ENCODE measurements at regions not wholly inside any gene's neighbourhood (a gene's known extent, or its start where the extent isn't known, plus 50 kb on each side); places are given as distances from the start of the nearest gene placed in this dataset.

GRCh38 chr3:87425056-87425455 is 148.7 kb upstream of the POU1F1 start:
- Histone ChIP-seq H4K20me1 (replicated peaks; ENCODE audit: control insufficient read depth, insufficient read depth, low read length) (no peaks in the 10 kb centered on the region), H3K9me1 (ENCODE audit: control insufficient read depth, insufficient read depth, low read length) (no peaks in the 10 kb centered on the region), H3K27me3 (ENCODE audit: control insufficient read depth in 2 of 2, insufficient read depth in 2 of 2, low read length in 2 of 2) (no peaks in the 10 kb centered on the region), H3K36me3 (ENCODE audit: control insufficient read depth, insufficient read depth, low read length) (no peaks in the 10 kb centered on the region), H3K79me2 (ENCODE audit: control insufficient read depth, insufficient read depth, low read length) (no peaks in the 10 kb centered on the region), H3K9me3 (replicated peaks; ENCODE audit: control insufficient read depth, insufficient read depth, low read depth, low read length) (no peaks in the 10 kb centered on the region), H3K4me3 (no peak overlapping the region), H3K9ac (ENCODE audit: insufficient read depth in 1 of 2, low read depth in 2 of 2, low read length in 2 of 2) (no peak overlapping the region), H3K27ac (ENCODE audit: extremely low read depth, low read depth, low read length) (no peak overlapping the region), H2AFZ (ENCODE audit: low read depth, low read length) (no peak overlapping the region), H3K4me1 (replicated peaks in 1 of 2; ENCODE audit: control insufficient read depth in 2 of 2, insufficient read depth in 2 of 2, low read length in 2 of 2) (no peaks in the 10 kb centered on the region), H3K4me2 (ENCODE audit: insufficient read depth, low read length) (no peak overlapping the region)
- FAIRE-seq: no peak
- in situ Hi-C loops (cut with MboI) (no loop called here), intact Hi-C loops (cut with micrococcal nuclease) (no loop called here)
- CTCF ChIA-PET (ENCODE audit: low intra/inter-chr PET ratio): no interaction called here
- no peak for ATAC-seq
- 0% methylated on average over 3 of the region's 3 CpGs for WGBS (ENCODE audit: insufficient coverage, low coverage, missing lambda C conversion rate)
- POLR2A ChIA-PET: no interaction called here
- no TSS peak for BruUV-seq (replicated peaks)
- DNase-seq (ENCODE audit: extremely low read depth in 1 of 4, low spot score in 3 of 4): no peak
- TF ChIP-seq RAD51 (IDR thresholded peaks at IDR 0.05; ENCODE audit: borderline replicate concordance, low read depth): no peak
- no peak for TF ChIP-seq CC2D1A (IDR thresholded peaks at IDR 0.05)
- TF ChIP-seq TBL1XR1 (IDR thresholded peaks at IDR 0.05; ENCODE audit: low read length in 2 of 2): no peak
- TF ChIP-seq KAT8 (IDR thresholded peaks at IDR 0.05; ENCODE audit: low read depth): no peak
- no peak for TF ChIP-seq HMGXB4 (CRISPR knock-in tag; IDR thresholded peaks at IDR 0.05)
- TF ChIP-seq ZBTB1 (CRISPR knock-in tag; IDR thresholded peaks at IDR 0.05; ENCODE audit: borderline replicate concordance, low read depth): no peak
- no peak for TF ChIP-seq TCF7L2 (IDR thresholded peaks at IDR 0.05; ENCODE audit: low read depth, low read length)
- TF ChIP-seq ZNF407 (IDR thresholded peaks at IDR 0.05; ENCODE audit: low read depth): no peak
- no peak for TF ChIP-seq SAFB (IDR thresholded peaks at IDR 0.05; ENCODE audit: borderline replicate concordance, low read depth, low read length)
- no peak for TF ChIP-seq MYNN (IDR thresholded peaks at IDR 0.05)
- TF ChIP-seq MYNN (CRISPR knock-in tag; IDR thresholded peaks at IDR 0.05): no peak
- no peak for TF ChIP-seq TEAD1 (CRISPR knock-in tag; IDR thresholded peaks at IDR 0.05)
- no peak for TF ChIP-seq HNRNPL (IDR thresholded peaks at IDR 0.05; ENCODE audit: low read depth, low read length)
